Thyroid gland (tissue), 4 donors: ENCODE measurements at regions not wholly inside any gene's neighbourhood (a gene's known extent, or its start where the extent isn't known, plus 50 kb on each side); places are given as distances from the start of the nearest gene placed in this dataset.

ENCODE experiments used
- DNase-seq, 2 donors: peaks; one replicate each; pipeline ENCODE4 v3.0.0-alpha.2; 2019
- H3K27ac ChIP-seq, 3 donors: fragments of 200-600 bp; sonication (generic); 1 replicate in 2 of 3; 2 replicates in 1 of 3; pipeline ENCODE4 v1.5.1; 2016 to 2019; ENCODE audit warnings: mild to moderate bottlenecking in 1 of 3, moderate library complexity in 1 of 3
- H3K27me3 ChIP-seq: fragments of 200-600 bp; sonication (generic); one replicate; pipeline ENCODE4 v1.5.1; 2019
- H3K36me3 ChIP-seq, 2 donors: fragments of 200-600 bp; sonication (generic); one replicate each; pipeline ENCODE4 v1.5.1; 2016 to 2019
- H3K4me1 ChIP-seq, 2 donors: fragments of 200-600 bp; sonication (generic); one replicate each; pipeline ENCODE4 v1.5.1; 2017 to 2019
- H3K4me3 ChIP-seq, 3 donors: fragments of 200-600 bp; sonication (generic); replicated peaks in 1 of 3; 1 replicate in 2 of 3; 2 replicates in 1 of 3; pipeline ENCODE4 v1.5.1; 2016; ENCODE audit warnings: mild to moderate bottlenecking in 1 of 3
- H3K9me3 ChIP-seq: fragments of 200-600 bp; sonication (generic); one replicate; pipeline ENCODE4 v1.5.1; 2017
- POLR2A ChIP-seq, 2 donors: fragments of 450-650 bp; IDR thresholded peaks; one replicate each; pipeline ENCODE4 v1.6.1; 2017; ENCODE audit warnings: antibody characterized with exemption in 2 of 2, mild to moderate bottlenecking in 2 of 2, moderate library complexity in 1 of 2
- WGBS, 2 donors: methylation state at CpG; one replicate each; pipeline ENCODE4 v1.1.5; 2017; 5-methylcytosine and 5-hydroxymethylcytosine counted together
- intact Hi-C: fragments of 100-400 bp; cut with DNase I; formaldehyde crosslinking; loops from one replicate; pipeline ENCODE4 v1.15.1; 2023
- TF ChIP-seq, protein P1 (sequence below), 6 experiments: fragments of 200-600 bp in 3 of 6; fragments of 450-650 bp in 3 of 6; sonication (generic) in 3 of 6; IDR thresholded peaks; one replicate each; pipeline ENCODE4 v1.5.1; 2016 to 2019; ENCODE audit warnings: antibody characterized with exemption in 6 of 6, mild to moderate bottlenecking in 2 of 6, inconsistent platforms in 1 of 6, moderate library complexity in 1 of 6

DNA sequence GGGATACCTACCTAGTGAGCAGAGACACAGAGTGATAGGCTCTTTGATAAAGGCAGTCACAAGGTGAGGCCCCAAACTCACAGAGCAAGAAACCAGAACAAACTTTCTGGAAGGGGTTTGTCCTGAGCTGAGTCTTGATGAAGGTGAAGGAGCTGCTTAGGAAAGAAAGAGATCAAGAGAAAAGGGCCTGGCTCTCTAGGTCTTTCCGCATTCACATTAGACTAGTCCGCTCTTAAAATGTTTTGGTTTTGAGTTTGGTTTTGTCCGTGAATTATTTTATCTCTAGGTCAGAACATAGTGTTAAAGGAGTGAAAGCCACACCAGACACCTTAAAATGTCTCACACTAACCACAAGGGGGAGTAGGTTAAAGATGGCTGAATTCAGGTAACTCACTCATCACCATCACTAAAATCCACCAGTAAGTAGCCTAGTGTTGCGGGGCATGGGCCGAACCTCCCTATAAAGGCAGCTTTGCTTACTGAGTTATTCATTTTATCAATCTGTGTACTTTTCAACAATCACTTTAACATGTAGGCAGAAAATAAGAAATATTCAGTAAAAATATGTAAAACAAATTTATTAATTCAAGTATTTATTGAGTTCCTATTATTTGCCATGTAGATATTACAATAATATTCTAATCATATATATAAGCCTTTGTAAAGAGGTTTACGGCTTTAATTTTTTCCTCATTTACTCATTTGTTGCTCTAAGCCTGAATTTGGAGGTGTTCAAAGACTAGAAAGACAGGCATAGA, 121.5 kb upstream of the TSC22D2 start:
- WGBS, 2 donors: 35 to 45% methylated on average over 6 of the region's 6 CpGs
- Histone ChIP-seq H3K27me3 (no peaks in the 10 kb centered on the region), H3K4me1 (peaks cover 0 to 4% of the 10 kb centered on the region in 2 donors)

DNA sequence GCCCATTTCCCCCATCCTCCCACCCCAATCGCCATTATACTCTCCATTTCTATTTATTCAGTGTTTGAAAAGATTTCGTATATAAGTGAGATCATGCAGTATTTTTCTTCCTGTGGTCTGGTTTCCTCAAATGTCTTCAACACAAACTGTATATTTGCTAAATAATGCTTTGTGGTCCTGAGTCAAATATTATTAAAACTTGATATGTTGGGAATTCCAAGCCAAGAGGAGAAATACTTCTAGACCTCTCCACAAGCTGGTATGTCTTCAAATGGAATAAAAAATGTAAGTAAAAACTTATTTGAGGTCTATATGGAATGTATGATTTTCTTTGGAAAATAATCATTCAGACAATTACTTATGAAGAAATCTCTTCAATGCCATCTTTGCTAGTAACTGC, 122.5 kb upstream of the TSC22D2 start:
- TF ChIP-seq, protein P1, sequence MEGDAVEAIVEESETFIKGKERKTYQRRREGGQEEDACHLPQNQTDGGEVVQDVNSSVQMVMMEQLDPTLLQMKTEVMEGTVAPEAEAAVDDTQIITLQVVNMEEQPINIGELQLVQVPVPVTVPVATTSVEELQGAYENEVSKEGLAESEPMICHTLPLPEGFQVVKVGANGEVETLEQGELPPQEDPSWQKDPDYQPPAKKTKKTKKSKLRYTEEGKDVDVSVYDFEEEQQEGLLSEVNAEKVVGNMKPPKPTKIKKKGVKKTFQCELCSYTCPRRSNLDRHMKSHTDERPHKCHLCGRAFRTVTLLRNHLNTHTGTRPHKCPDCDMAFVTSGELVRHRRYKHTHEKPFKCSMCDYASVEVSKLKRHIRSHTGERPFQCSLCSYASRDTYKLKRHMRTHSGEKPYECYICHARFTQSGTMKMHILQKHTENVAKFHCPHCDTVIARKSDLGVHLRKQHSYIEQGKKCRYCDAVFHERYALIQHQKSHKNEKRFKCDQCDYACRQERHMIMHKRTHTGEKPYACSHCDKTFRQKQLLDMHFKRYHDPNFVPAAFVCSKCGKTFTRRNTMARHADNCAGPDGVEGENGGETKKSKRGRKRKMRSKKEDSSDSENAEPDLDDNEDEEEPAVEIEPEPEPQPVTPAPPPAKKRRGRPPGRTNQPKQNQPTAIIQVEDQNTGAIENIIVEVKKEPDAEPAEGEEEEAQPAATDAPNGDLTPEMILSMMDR (IDR thresholded peaks at IDR 0.05): no peak
- no peak for TF ChIP-seq POLR2A (IDR thresholded peaks at IDR 0.05)
- no peak overlapping the region for H3K4me3 ChIP-seq
- no peaks in the 10 kb centered on the region for H3K36me3 ChIP-seq
- WGBS, 2 donors: 92 to 94% methylated on average over 2 of the region's 2 CpGs
- no peaks in the 10 kb centered on the region for H3K9me3 ChIP-seq
- H3K4me1 ChIP-seq: peaks cover 0 to 4% of the 10 kb centered on the region in 2 donors
- H3K27ac ChIP-seq: peak overlapping the region in 1 of 3 donors; percentile 57
- intact Hi-C loops: loop anchor here (5.0 kb wide), 1 partner anchor 207 kb away; no protein-coding TSS in a partner anchor
- DNase-seq: no peak
- H3K27me3 ChIP-seq: no peaks in the 10 kb centered on the region

More for the DNA sequence above, 121.5 kb upstream of the TSC22D2 start:
- Histone ChIP-seq H3K27ac (peak overlapping the region in 2 of 3 donors; percentile 33 to 57), H3K36me3 (no peaks in the 10 kb centered on the region), H3K9me3 (no peaks in the 10 kb centered on the region), H3K4me3 (no peak overlapping the region)
- intact Hi-C loops: loop anchor here (5.0 kb wide), 1 partner anchor 206 kb away; no protein-coding TSS in a partner anchor
- TF ChIP-seq POLR2A (IDR thresholded peaks at IDR 0.05): no peak
- TF ChIP-seq, protein P1 (IDR thresholded peaks at IDR 0.05): peak; percentile 47 to 86 (median 60)
- peak; percentile 6 to 19 for DNase-seq

DNA sequence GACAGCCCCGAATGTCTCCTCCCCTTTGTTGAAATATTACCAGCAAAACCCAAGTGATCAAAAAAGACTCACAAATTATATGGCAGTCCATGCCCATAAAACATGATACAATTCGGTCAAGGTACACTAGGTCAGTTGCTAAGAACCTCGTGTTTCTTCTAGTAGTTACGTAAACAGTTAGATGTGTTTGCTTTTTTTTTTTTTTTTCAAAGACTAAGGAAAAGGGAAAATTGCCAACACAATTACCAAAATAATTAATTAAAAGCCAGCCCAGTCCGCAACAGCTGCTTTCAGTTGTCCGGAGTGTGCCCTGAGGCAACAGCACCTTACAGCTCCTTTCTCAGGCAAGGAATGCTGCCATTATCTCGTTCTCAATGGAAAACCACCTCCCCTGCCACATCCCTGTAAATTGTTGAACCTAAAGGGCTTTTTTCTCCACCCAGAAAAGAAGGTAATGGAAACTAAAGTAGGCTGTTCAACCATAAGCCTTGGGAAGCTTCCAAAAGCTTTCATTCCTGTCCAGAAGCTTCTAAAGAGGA, 129.2 kb upstream of the TSC22D2 start:
- TF ChIP-seq POLR2A (IDR thresholded peaks at IDR 0.05): no peak
- TF ChIP-seq, protein P1 (IDR thresholded peaks at IDR 0.05): no peak
- intact Hi-C loops: no loop called here
- H3K36me3 ChIP-seq: no peaks in the 10 kb centered on the region
- 59 to 86% methylated on average over 7 of the region's 7 CpGs for WGBS, 2 donors
- H3K4me1 ChIP-seq: no peaks in the 10 kb centered on the region
- H3K27ac ChIP-seq: no peak overlapping the region
- H3K9me3 ChIP-seq: no peaks in the 10 kb centered on the region
- H3K4me3 ChIP-seq: no peak overlapping the region
- H3K27me3 ChIP-seq: no peaks in the 10 kb centered on the region
- DNase-seq: no peak

DNA sequence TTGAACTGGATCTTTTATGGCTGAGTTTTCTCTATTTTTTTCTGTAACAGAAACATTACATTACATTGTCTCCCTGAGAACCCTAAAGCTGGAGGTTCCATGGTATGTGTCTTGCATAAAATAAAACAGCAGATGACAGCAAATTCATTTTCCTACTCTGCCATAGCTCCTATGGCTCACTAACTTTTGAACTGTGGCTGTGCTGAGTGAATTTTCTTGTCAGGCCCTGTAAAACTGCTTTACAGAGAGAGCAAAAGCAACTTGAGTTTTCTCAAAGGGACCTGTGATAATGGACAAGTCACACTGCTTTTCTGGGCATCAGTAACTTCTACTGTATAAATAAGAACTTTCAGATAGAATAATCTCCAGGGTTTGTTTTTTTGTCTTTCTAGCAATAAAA, 129.9 kb upstream of the TSC22D2 start:
- DNase-seq: no peak
- Histone ChIP-seq H3K4me3 (no peak overlapping the region), H3K27ac (no peak overlapping the region), H3K4me1 (no peaks in the 10 kb centered on the region), H3K9me3 (no peaks in the 10 kb centered on the region), H3K27me3 (no peaks in the 10 kb centered on the region), H3K36me3 (no peaks in the 10 kb centered on the region)
- intact Hi-C loops: no loop called here
- TF ChIP-seq, protein P1 (IDR thresholded peaks at IDR 0.05): no peak
- TF ChIP-seq POLR2A (IDR thresholded peaks at IDR 0.05): no peak

DNA sequence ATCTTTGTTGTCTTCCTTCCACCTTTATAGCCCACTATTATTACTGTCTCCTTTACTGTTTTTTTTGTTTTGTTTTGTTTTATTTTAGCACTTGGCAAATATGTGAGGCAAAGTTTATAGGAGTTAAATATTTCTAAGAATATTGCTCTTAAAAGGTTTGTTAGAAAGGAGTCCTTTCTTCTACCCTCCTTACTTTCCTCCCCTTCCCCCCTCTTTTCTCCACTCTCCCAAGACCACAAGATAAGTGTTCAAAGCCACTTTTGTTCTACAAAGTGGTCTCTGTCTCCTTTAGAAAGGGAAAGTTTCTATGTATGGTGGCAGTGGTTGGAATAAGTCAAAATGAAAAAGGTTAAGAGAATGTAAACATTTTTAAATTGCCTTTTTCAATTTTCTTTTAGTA, 130.7 kb upstream of the TSC22D2 start:
- Histone ChIP-seq H3K27ac (no peak overlapping the region), H3K4me1 (no peaks in the 10 kb centered on the region), H3K4me3 (no peak overlapping the region), H3K27me3 (no peaks in the 10 kb centered on the region), H3K9me3 (no peaks in the 10 kb centered on the region), H3K36me3 (no peaks in the 10 kb centered on the region)
- TF ChIP-seq POLR2A (IDR thresholded peaks at IDR 0.05): no peak
- TF ChIP-seq, protein P1 (IDR thresholded peaks at IDR 0.05): no peak
- DNase-seq: no peak
- intact Hi-C loops: no loop called here
